Panc1 (cell line): ENCODE measurements at regions not wholly inside any gene's neighbourhood (a gene's known extent, or its start where the extent isn't known, plus 50 kb on each side); places are given as distances from the start of the nearest gene placed in this dataset.

Experiments used
- ATAC-seq: fragments of 200-7000 bp; cut with Tn5 transposase; 2 replicates; pipeline ENCODE4 v1.9.1; 2020; ENCODE audit warnings: mild to moderate bottlenecking, moderate library complexity
- BruUV-seq: library from RNA; stranded (reverse); fragments of 400-500 nt; replicated peaks from 2 replicates; lab custom pipeline; 2021; lab: Mats Ljungman, UMichigan
- CTCF ChIA-PET: fragments of 300-600 bp; sonication (Branson Sonifier 250); formaldehyde crosslinking; loops from one replicate; lab custom pipeline; 2022; ENCODE audit warnings: antibody characterized with exemption; lab: Charles Lee
- POLR2A ChIA-PET: fragments of 300-600 bp; sonication (Branson Sonifier 250); formaldehyde crosslinking; loops from one replicate; lab custom pipeline; 2022; ENCODE audit warnings: antibody characterized with exemption; lab: Charles Lee
- DNase-seq: peaks from one replicate; pipeline ENCODE4 v3.0.0-alpha.2; 2010; ENCODE audit warnings: low read depth, low spot score
- H3K27ac ChIP-seq: 2 replicates; pipeline ENCODE4 v1.5.1; 2011; ENCODE audit warnings: mild to moderate bottlenecking, low read length, inconsistent platforms
- H3K27me3 ChIP-seq: fragments of 200-500 bp; sonication (Bioruptor generic); 2 replicates; pipeline ENCODE4 v1.6.0; 2014; ENCODE audit warnings: low read length, inconsistent platforms; ENCODE audit not compliant: control insufficient read depth, insufficient read depth
- H3K36me3 ChIP-seq: fragments of 200-500 bp; sonication (Bioruptor generic); 2 replicates; pipeline ENCODE4 v1.5.1; 2014; ENCODE audit warnings: inconsistent platforms, mild to moderate bottlenecking, low read length, moderate library complexity; ENCODE audit not compliant: control insufficient read depth, insufficient read depth
- H3K4me1 ChIP-seq: 2 replicates; pipeline ENCODE4 v1.5.1; 2011; ENCODE audit warnings: inconsistent platforms, mild to moderate bottlenecking, low read length, moderate library complexity; ENCODE audit not compliant: control insufficient read depth, insufficient read depth
- H3K4me3 ChIP-seq, 2 experiments: 2 replicates each; pipeline ENCODE4 v1.5.1; 2011 to 2012; ENCODE audit warnings: low read depth in 2 of 2, low read length in 2 of 2, mild to moderate bottlenecking in 2 of 2, inconsistent platforms in 1 of 2, moderate library complexity in 1 of 2
- H3K9me3 ChIP-seq: fragments of 200-500 bp; sonication (Bioruptor generic); 2 replicates; pipeline ENCODE4 v1.5.1; 2014; ENCODE audit warnings: low read depth, mild to moderate bottlenecking, inconsistent platforms, low read length, moderate library complexity; ENCODE audit not compliant: control insufficient read depth, insufficient read depth
- POLR2AphosphoS5 ChIP-seq: IDR thresholded peaks from 2 replicates; pipeline ENCODE4 v1.6.1; 2012; ENCODE audit warnings: mild to moderate bottlenecking, low read depth, low read length, moderate library complexity
- SIN3A ChIP-seq: IDR thresholded peaks from 2 replicates; pipeline ENCODE4 v1.6.1; 2012; ENCODE audit warnings: low read depth, mild to moderate bottlenecking, low read length, moderate library complexity, borderline replicate concordance; ENCODE audit not compliant: insufficient read depth
- TCF7L2 ChIP-seq: IDR thresholded peaks from 2 replicates; pipeline ENCODE4 v1.6.1; 2011; ENCODE audit warnings: mild to moderate bottlenecking, low read depth, low read length, inconsistent platforms
- in situ Hi-C: cut with HindIII; loops from 2 replicates; pipeline ENCODE4 v1.10.0; 2016; ENCODE audit warnings: low sequenced_read_pairs, low pct_unique_long_range_greater_than_20kb
- intact Hi-C: fragments of 100-400 bp; cut with micrococcal nuclease; formaldehyde crosslinking; loops from one replicate; pipeline ENCODE4 v1.10.0; 2022; ENCODE audit not compliant: unreplicated experiment
- TF ChIP-seq, protein P1 (sequence below), 2 experiments: IDR thresholded peaks; 2 replicates each; pipeline ENCODE4 v1.6.1; 2011 to 2012; ENCODE audit warnings: low read depth in 2 of 2, control low read depth in 1 of 2, low read length in 1 of 2, mild to moderate bottlenecking in 1 of 2, moderate library complexity in 1 of 2; ENCODE audit not compliant: insufficient read depth in 1 of 2
- TF ChIP-seq, protein P2 (sequence below): fragments of 450-650 bp; IDR thresholded peaks from 2 replicates; pipeline ENCODE4 v1.5.1; 2017; ENCODE audit warnings: mild to moderate bottlenecking

DNA sequence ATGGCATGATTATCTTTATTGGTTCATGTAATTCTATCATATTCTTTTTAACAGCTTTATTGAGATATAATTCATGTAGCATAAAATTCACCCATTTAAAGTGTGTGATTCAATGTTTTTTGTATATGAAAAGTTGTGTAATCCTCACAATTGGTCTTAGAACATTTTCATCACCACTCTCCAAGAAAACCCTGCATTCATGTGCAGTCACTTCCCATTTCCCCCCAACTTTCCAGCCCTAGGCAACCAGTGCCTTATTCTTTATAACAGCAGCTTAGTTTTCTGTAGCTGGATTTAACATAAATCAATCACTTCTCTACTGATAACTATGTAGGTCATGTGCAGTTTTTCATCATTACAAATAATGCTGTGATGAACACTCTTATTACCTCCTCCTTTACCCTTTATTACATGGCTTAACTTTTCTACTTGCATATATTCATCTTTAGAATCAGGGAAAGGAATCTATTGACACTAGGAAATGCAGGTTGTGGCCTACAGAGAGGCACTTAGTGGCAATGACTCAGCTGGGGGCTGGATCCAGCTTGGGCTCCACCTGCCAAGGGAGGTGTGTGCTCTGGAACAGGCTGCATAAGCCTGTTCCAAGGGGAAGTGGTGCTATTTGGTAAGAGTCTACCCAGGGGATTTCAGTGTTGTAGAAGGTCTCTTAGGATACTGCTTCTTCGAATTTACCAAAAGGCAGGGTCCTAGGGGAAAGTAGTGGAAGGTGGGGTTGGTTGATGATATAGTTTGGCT, 89.1 kb downstream of the ETAA1 start:
- H3K4me3 ChIP-seq, result no peak overlapping the region
- ChIA-PET CTCF (no interaction called here), POLR2A (no interaction called here)
- TF ChIP-seq, protein P1, sequence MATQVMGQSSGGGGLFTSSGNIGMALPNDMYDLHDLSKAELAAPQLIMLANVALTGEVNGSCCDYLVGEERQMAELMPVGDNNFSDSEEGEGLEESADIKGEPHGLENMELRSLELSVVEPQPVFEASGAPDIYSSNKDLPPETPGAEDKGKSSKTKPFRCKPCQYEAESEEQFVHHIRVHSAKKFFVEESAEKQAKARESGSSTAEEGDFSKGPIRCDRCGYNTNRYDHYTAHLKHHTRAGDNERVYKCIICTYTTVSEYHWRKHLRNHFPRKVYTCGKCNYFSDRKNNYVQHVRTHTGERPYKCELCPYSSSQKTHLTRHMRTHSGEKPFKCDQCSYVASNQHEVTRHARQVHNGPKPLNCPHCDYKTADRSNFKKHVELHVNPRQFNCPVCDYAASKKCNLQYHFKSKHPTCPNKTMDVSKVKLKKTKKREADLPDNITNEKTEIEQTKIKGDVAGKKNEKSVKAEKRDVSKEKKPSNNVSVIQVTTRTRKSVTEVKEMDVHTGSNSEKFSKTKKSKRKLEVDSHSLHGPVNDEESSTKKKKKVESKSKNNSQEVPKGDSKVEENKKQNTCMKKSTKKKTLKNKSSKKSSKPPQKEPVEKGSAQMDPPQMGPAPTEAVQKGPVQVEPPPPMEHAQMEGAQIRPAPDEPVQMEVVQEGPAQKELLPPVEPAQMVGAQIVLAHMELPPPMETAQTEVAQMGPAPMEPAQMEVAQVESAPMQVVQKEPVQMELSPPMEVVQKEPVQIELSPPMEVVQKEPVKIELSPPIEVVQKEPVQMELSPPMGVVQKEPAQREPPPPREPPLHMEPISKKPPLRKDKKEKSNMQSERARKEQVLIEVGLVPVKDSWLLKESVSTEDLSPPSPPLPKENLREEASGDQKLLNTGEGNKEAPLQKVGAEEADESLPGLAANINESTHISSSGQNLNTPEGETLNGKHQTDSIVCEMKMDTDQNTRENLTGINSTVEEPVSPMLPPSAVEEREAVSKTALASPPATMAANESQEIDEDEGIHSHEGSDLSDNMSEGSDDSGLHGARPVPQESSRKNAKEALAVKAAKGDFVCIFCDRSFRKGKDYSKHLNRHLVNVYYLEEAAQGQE (IDR thresholded peaks at IDR 0.05; ENCODE audit: insufficient read depth in 1 of 2, low read depth in 2 of 2, low read length in 1 of 2), result no peak
- TF ChIP-seq SIN3A, result no peak
- TF ChIP-seq TCF7L2, result no peak
- TF ChIP-seq POLR2AphosphoS5, result no peak
- TF ChIP-seq, protein P2, sequence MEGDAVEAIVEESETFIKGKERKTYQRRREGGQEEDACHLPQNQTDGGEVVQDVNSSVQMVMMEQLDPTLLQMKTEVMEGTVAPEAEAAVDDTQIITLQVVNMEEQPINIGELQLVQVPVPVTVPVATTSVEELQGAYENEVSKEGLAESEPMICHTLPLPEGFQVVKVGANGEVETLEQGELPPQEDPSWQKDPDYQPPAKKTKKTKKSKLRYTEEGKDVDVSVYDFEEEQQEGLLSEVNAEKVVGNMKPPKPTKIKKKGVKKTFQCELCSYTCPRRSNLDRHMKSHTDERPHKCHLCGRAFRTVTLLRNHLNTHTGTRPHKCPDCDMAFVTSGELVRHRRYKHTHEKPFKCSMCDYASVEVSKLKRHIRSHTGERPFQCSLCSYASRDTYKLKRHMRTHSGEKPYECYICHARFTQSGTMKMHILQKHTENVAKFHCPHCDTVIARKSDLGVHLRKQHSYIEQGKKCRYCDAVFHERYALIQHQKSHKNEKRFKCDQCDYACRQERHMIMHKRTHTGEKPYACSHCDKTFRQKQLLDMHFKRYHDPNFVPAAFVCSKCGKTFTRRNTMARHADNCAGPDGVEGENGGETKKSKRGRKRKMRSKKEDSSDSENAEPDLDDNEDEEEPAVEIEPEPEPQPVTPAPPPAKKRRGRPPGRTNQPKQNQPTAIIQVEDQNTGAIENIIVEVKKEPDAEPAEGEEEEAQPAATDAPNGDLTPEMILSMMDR, result no peak
- BruUV-seq, result no TSS peak
- no peak overlapping the region for H3K27ac ChIP-seq
- in situ Hi-C loops, result no loop called here
- no peak for ATAC-seq
- H3K4me1 ChIP-seq, result no peaks in the 10 kb centered on the region
- DNase-seq, result no peak
- H3K9me3 ChIP-seq, result no peaks in the 10 kb centered on the region
- no peaks in the 10 kb centered on the region for H3K27me3 ChIP-seq
- no peaks in the 10 kb centered on the region for H3K36me3 ChIP-seq
- intact Hi-C loops, result no loop called here

DNA sequence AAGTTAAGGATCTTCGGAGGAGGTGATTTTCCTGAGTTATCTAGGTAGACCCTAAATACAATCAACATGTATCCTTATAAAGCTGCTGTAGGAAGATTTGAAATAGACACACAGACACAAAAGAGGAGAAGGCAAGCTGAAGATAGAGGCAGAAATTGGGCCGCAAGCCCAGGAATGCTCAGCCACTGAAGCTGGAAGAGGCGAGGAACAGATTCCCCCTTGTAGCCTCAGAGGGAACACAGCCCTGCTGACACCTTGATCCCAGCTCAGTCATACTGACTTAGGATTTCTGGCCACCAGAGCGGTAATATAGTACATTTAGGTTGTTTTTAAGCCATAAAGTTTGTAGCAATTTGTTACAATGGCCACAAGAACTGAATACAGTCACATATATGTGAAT, 90.9 kb downstream of the ETAA1 start:
- ATAC-seq (no peak), DNase-seq (no peak)
- BruUV-seq, result no TSS peak
- Histone ChIP-seq H3K27ac (no peak overlapping the region), H3K27me3 (no peaks in the 10 kb centered on the region), H3K4me1 (no peaks in the 10 kb centered on the region), H3K36me3 (no peaks in the 10 kb centered on the region), H3K4me3 (no peak overlapping the region), H3K9me3 (no peaks in the 10 kb centered on the region)
- TF ChIP-seq POLR2AphosphoS5 (no peak), SIN3A (no peak), TCF7L2 (no peak)
- TF ChIP-seq, protein P2, result no peak
- TF ChIP-seq, protein P1 (IDR thresholded peaks at IDR 0.05; ENCODE audit: insufficient read depth in 1 of 2, low read depth in 2 of 2, low read length in 1 of 2), result no peak
- intact Hi-C loops, result no loop called here
- ChIA-PET POLR2A (no interaction called here), CTCF (no interaction called here)
- in situ Hi-C loops, result no loop called here
